Kidney capillary endothelial cell (primary cell): ENCODE measurements at regions not wholly inside any gene's neighbourhood (a gene's known extent, or its start where the extent isn't known, plus 50 kb on each side); places are given as distances from the start of the nearest gene placed in this dataset.

Source experiments
- DNase-seq: peaks from one replicate; pipeline ENCODE4 v3.0.0-alpha.2; 2018; ENCODE audit warnings: low spot score

DNA sequence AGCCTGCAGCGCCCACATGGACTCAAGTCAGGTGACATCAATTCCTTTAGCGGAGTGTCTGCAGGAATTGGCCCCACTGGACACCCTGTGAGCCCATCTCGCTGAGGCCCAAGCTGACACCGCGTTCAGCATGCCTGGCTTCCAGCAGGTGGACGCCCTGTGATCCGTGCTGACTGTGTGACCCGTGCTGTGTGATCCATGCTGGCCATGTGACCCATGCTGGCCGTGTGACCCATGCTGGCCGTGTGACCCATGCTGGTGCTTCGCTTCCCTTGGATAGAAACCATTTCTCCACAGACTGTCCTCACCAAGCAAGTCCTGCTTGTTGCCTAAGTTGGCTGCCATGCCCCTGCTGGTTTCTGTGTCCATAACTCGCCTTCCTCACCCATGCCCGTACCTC is 392.1 kb downstream of the BRD1 start:
- DNase-seq: no peak

DNA sequence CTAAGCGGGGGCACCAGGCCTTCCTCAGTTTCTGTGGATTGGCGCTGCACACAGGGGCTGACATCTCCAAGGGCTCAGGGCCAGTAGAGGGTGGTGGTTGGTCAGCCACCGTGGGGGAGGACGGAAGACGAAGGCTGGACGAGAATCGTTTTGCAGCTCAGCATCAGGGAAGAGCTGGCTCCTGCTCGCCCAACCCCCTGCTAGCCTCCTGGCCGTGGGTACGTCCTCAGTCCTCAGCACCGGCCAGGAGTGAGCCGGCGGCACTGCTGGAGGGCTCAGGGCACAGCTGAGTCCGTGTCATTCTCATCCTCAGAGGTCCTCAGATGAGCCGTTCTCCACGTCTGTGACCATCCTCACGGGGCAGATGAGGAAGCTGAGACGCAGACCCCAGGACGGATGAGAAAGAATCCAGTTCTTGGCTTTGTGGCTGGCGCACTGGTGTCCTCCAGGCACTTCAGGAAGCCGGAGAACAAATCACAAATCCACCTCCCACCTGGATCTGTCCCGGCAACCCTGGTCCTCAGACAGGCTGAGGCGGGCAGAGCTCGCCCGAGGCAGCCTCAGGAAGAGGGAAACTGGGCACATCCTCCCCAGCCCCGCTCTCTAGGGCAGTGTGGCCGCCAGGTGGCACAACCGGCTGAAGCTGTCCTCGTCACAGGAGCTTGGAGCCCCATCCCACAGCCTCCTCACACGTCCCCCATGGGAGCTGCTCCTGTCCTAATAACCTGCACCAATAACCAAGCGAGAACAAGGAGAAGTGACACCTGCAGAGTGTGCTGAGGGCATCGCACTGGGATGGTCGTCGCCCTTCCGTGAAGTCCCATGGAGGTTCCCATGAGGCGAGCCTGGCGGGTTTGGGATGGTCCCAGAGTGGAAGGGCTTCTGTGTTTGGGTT is 393.7 kb downstream of the BRD1 start:
- DNase-seq: no peak

DNA sequence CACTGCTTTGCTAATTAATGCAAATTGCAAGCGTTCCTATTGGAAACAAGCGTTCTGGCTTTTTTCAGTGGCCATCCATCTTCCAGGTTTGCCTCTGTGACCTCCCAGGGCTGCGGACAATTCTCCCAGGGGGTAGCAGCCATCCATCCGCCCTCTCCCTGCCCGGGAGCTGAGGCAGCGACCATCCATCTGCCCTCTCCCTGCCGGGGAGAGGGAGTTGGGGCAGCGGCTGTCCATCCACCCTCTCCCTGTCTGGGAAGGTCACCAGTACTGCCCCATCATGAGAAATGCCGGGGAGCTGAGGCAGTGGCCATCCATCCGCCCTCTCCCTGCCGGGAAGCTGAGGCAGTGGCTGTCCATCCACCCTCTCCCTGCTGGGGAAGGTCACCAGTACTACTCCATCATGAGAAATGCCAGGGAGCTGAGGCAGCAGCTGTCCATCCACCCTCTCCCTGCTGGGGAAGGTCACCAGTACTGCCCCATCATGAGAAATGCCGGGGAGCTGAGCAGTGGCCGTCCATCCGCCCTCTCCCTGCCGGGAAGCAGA is 394.7 kb downstream of the BRD1 start:
- DNase-seq: no peak

- no peak for DNase-seq
Measured at GRCh38 chr22:49432211-49432896, 395.3 kb downstream of the BRD1 start.

DNA sequence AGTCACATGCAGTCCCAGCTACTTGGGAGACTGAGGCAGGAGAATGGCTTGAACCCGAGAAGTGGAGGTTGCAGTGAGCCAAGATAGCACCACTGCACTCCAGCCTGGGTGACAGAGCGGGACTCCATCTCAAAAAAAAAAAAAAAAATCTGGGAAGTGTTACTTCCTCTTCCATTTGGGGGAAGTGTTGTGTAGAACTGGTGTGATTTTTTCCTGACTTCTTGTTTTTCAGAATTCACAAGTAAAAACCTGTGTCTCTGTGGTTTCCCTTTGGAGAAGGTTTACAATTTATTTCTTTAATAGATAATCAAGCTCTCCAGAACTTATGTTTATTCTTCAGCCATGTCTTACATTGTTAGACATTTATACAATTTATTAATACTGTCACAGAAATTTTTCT is 396.1 kb downstream of the BRD1 start:
- no peak for DNase-seq

- DNase-seq: no peak
Measured at GRCh38 chr22:49429066-49429465, 398.6 kb downstream of the BRD1 start.

DNA sequence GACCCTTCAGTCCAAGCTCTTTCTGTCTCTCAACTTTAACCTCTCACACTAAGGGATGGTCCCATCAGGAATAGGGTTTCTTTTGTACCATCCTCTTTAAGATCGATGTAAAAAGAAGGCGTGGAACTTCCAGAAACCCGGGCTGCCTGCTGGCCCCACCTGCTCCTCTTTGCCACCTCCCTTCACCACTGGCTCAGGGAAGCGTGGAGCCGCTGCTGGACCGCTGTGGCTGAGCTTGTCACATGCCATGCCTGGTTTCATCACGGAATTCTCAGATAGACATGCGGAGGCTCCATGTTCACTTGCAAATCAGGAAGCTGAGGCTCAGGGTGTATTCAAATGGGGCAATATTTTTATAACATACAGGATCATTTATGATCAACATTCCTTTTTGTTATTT is 399.7 kb downstream of the BRD1 start:
- DNase-seq: no peak

- DNase-seq: no peak
Measured at GRCh38 chr22:49427341-49427740, 400.3 kb downstream of the BRD1 start.

GRCh38 chr22:49426618-49427266 is 400.9 kb downstream of the BRD1 start:
- DNase-seq: no peak

DNA sequence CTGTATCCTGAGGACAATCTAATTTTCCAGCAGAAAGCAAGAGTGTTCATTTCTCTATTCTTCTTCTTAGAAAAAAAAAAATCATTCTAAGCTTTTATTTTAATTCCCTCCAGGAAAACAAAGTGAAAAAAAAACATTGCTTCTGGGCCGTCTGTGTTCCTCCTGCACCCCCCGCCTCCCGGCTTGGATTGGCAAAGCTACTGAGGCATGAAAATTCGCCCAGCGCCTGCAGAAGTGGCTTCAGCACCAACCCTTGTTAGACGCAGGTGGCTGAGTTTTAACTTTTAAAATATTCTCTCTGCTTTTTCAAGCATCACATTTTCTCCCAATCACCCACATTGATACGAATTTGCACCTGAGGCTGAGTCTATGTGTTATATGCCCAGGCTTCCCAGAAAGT is 401.6 kb downstream of the BRD1 start:
- DNase-seq: no peak

- no peak for DNase-seq
Measured at GRCh38 chr22:49425356-49425755, 402.3 kb downstream of the BRD1 start.

DNA sequence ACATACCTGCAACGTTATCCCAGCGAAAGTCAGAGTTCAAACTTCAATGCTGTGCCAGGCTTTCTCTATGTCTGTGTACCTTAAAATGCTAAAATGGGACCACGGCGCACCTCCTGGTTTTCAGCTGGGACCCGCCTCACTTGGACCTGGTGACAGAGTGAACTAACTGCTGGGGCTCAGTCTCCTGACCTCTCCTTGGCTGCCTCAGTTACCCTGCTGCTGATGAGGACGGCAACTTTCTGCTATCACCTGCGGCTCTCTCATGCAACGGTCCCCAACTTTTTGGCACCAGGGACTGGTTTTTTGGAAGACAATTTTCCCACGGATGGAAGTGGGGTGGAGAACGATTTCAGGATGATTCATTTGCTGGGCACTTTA is 402.8 kb downstream of the BRD1 start:
- no peak for DNase-seq

GRCh38 chr22:49423125-49423650 is 404.5 kb downstream of the BRD1 start:
- DNase-seq: no peak

- no peak for DNase-seq
Measured at GRCh38 chr22:49422701-49423100, 405.0 kb downstream of the BRD1 start.

DNA sequence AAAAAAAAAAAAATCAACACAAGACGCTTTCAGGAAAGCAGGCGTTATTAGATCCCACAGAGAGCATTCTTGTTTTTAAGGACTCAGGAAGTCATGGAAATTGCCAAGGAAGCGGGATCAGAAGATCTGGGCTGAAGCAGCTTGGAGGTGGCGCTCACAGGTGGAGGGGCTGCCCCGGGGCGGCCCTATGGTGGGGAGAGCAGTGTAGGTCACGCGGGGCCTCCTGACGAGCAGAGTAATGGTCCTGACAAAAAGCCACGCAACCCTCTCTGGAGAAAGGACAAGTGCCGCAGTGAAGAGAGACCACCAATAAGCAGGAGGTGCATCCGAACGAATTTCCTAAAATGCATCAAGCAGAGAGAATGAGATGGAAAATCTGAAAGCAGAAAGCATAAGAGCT is 407.0 kb downstream of the BRD1 start:
- no peak for DNase-seq

DNA sequence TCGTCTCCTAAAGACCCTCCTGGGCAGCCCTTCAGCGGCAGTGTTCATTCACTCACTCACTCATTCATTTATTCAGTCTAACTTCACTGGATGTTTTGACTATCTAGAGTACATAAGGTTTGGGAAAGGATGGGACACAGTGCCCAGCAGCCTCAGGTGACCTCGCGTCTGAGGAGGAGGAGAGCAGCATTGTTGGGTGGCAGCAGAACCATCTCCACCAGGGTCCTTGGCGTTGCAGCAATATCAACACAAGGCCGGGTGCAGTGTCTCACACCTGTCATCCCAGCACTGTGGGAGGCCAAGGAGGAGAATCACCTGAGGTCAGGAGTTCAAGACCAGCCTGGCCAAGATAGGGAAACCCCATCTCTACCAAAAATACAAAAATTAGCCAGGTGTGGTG is 408.0 kb downstream of the BRD1 start:
- DNase-seq: no peak

DNA sequence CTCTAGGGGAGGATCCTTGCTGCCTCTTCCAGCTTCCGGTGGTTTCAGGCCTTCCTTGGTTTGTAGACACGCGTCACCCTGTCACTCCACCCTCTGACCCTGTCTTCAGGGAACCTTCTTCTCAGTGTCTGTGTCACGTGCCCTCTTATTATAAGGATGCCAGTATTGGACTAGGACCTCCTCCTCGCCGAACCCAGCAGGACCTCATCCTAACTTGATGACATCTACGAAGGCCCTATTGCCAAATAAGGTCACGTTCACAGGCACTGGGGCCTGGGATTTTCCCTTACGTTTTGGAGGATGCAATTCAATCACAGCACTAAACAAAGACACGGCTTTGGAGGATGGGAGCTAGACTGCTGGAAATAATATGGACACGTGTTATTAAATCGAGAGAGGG is 408.7 kb downstream of the BRD1 start:
- DNase-seq: no peak

DNA sequence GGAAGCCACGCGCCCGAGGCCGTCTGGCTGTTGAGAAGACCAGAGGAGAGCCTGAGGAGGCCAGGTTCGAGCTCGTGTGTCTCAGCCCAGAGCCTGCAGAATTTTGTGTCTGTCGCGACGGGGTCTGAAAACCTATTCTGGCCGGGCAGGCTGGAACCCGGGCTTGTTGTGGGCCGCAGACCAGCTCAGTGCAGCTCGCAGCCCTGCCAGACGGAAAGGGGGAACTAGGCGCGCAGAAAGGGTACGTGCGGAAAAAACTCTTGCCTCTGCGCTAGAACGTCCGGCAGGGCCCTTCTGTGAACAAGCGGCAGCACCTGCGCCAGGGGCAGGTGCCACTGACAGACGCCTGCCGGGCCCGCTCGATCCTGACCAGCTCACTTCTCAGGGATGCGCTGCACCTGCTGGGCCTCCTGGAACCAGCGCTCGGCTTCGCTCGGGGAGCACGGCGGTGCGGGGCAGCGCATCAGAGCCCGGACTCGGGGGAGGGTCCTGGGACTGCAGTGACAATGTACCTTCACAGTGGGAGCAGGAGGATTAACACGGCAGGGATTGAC is 409.3 kb downstream of the BRD1 start:
- no peak for DNase-seq

GRCh38 chr22:49417833-49418232 is 409.8 kb downstream of the BRD1 start:
- DNase-seq: no peak

- DNase-seq: no peak
Measured at GRCh38 chr22:49417326-49417725, 410.3 kb downstream of the BRD1 start.

GRCh38 chr22:49415151-49415951 is 412.3 kb downstream of the BRD1 start:
- no peak for DNase-seq
